ENCODE measurements at regions not wholly inside any gene's neighbourhood (a gene's known extent, or its start where the extent isn't known, plus 50 kb on each side); places are given as distances from the start of the nearest gene placed in this dataset.
A peak's percentile ranks its signal among the peaks of the same experiment; 100 is the strongest.

- Histone ChIP-seq H3K9me3 (ENCODE audit: control insufficient read depth, insufficient read depth, low read length) (no peaks in the 10 kb centered on the region), H3K36me3 (ENCODE audit: control insufficient read depth, insufficient read depth, low read length) (no peaks in the 10 kb centered on the region), H3K27ac (ENCODE audit: low read depth, low read length) (no peak overlapping the region), H3K4me1 (ENCODE audit: control insufficient read depth, insufficient read depth, low read length) (peaks cover 8% of the 10 kb centered on the region), H3K27me3 (ENCODE audit: control insufficient read depth, insufficient read depth, low read length) (no peaks in the 10 kb centered on the region), H3K4me3 (ENCODE audit: low read depth, low read length) (no peak overlapping the region)
- 87% methylated on average over 23 of the region's 23 CpGs for whole genome bisulfite sequencing (ENCODE audit: insufficient coverage)
- no peak for DNase-seq (ENCODE audit: low read depth in 4 of 6, low spot score in 6 of 6)
Observed at GRCh38 chr7:155998328-155998691, 186.0 kb upstream of the SHH start.

- H3K27me3 ChIP-seq (ENCODE audit: control insufficient read depth, insufficient read depth, low read length), result no peaks in the 10 kb centered on the region
- peak in 1 of 6 donors; percentile 13 for DNase-seq (ENCODE audit: low read depth in 4 of 6, low spot score in 6 of 6)
- 81% methylated on average over 34 of the region's 35 CpGs for WGBS (ENCODE audit: insufficient coverage)
- H3K36me3 ChIP-seq (ENCODE audit: control insufficient read depth, insufficient read depth, low read length), result no peaks in the 10 kb centered on the region
- peaks cover 6% of the 10 kb centered on the region for H3K4me1 ChIP-seq (ENCODE audit: control insufficient read depth, insufficient read depth, low read length)
- no peaks in the 10 kb centered on the region for H3K9me3 ChIP-seq (ENCODE audit: control insufficient read depth, insufficient read depth, low read length)
- H3K27ac ChIP-seq (ENCODE audit: low read depth, low read length), result no peak overlapping the region
- no peak overlapping the region for H3K4me3 ChIP-seq (ENCODE audit: low read depth, low read length)
Observed at GRCh38 chr7:155997431-155998327, 185.4 kb upstream of the SHH start.

GRCh38 chr7:155996718-155997280, 184.5 kb upstream of the SHH start:
- H3K4me3 ChIP-seq (ENCODE audit: low read depth, low read length), result no peak overlapping the region
- no peaks in the 10 kb centered on the region for H3K9me3 ChIP-seq (ENCODE audit: control insufficient read depth, insufficient read depth, low read length)
- H3K27ac ChIP-seq (ENCODE audit: low read depth, low read length), result no peak overlapping the region
- H3K4me1 ChIP-seq (ENCODE audit: control insufficient read depth, insufficient read depth, low read length), result peaks cover 6% of the 10 kb centered on the region
- H3K27me3 ChIP-seq (ENCODE audit: control insufficient read depth, insufficient read depth, low read length), result no peaks in the 10 kb centered on the region
- DNase-seq (ENCODE audit: low read depth in 4 of 6, low spot score in 6 of 6), result no peak
- no peaks in the 10 kb centered on the region for H3K36me3 ChIP-seq (ENCODE audit: control insufficient read depth, insufficient read depth, low read length)
- WGBS (ENCODE audit: insufficient coverage), result 93% methylated on average over 6 of the region's 12 CpGs

- Histone ChIP-seq H3K4me1 (ENCODE audit: control insufficient read depth, insufficient read depth, low read length) (peaks cover 6% of the 10 kb centered on the region), H3K9me3 (ENCODE audit: control insufficient read depth, insufficient read depth, low read length) (no peaks in the 10 kb centered on the region), H3K27me3 (ENCODE audit: control insufficient read depth, insufficient read depth, low read length) (no peaks in the 10 kb centered on the region), H3K36me3 (ENCODE audit: control insufficient read depth, insufficient read depth, low read length) (no peaks in the 10 kb centered on the region), H3K4me3 (ENCODE audit: low read depth, low read length) (no peak overlapping the region), H3K27ac (ENCODE audit: low read depth, low read length) (no peak overlapping the region)
- DNase-seq (ENCODE audit: low read depth in 4 of 6, low spot score in 6 of 6), result no peak
- 89% methylated on average over 10 of the region's 11 CpGs for WGBS (ENCODE audit: insufficient coverage)
Observed at GRCh38 chr7:155995183-155995612, 182.9 kb upstream of the SHH start.

GRCh38 chr7:155994279-155994811, 182.1 kb upstream of the SHH start:
- H3K4me1 ChIP-seq (ENCODE audit: control insufficient read depth, insufficient read depth, low read length), result peaks cover 6% of the 10 kb centered on the region
- no peaks in the 10 kb centered on the region for H3K36me3 ChIP-seq (ENCODE audit: control insufficient read depth, insufficient read depth, low read length)
- no peak for DNase-seq (ENCODE audit: low read depth in 4 of 6, low spot score in 6 of 6)
- H3K27ac ChIP-seq (ENCODE audit: low read depth, low read length), result no peak overlapping the region
- WGBS (ENCODE audit: insufficient coverage), result 90% methylated on average over 6 of the region's 6 CpGs
- no peaks in the 10 kb centered on the region for H3K27me3 ChIP-seq (ENCODE audit: control insufficient read depth, insufficient read depth, low read length)
- H3K9me3 ChIP-seq (ENCODE audit: control insufficient read depth, insufficient read depth, low read length), result no peaks in the 10 kb centered on the region
- H3K4me3 ChIP-seq (ENCODE audit: low read depth, low read length), result no peak overlapping the region

GRCh38 chr7:155993420-155994278, 181.4 kb upstream of the SHH start:
- H3K9me3 ChIP-seq (ENCODE audit: control insufficient read depth, insufficient read depth, low read length), result no peaks in the 10 kb centered on the region
- no peaks in the 10 kb centered on the region for H3K27me3 ChIP-seq (ENCODE audit: control insufficient read depth, insufficient read depth, low read length)
- no peak overlapping the region for H3K4me3 ChIP-seq (ENCODE audit: low read depth, low read length)
- WGBS (ENCODE audit: insufficient coverage), result 90% methylated on average over 22 of the region's 25 CpGs
- H3K36me3 ChIP-seq (ENCODE audit: control insufficient read depth, insufficient read depth, low read length), result no peaks in the 10 kb centered on the region
- H3K4me1 ChIP-seq (ENCODE audit: control insufficient read depth, insufficient read depth, low read length), result peaks cover 9% of the 10 kb centered on the region
- no peak for DNase-seq (ENCODE audit: low read depth in 4 of 6, low spot score in 6 of 6)
- H3K27ac ChIP-seq (ENCODE audit: low read depth, low read length), result no peak overlapping the region

GRCh38 chr7:155992974-155993373, 180.7 kb upstream of the SHH start:
- no peaks in the 10 kb centered on the region for H3K27me3 ChIP-seq (ENCODE audit: control insufficient read depth, insufficient read depth, low read length)
- H3K9me3 ChIP-seq (ENCODE audit: control insufficient read depth, insufficient read depth, low read length), result no peaks in the 10 kb centered on the region
- no peak for DNase-seq (ENCODE audit: low read depth in 4 of 6, low spot score in 6 of 6)
- no peaks in the 10 kb centered on the region for H3K36me3 ChIP-seq (ENCODE audit: control insufficient read depth, insufficient read depth, low read length)
- no peak overlapping the region for H3K4me3 ChIP-seq (ENCODE audit: low read depth, low read length)
- peaks cover 13% of the 10 kb centered on the region for H3K4me1 ChIP-seq (ENCODE audit: control insufficient read depth, insufficient read depth, low read length)
- 94% methylated on average over 9 of the region's 9 CpGs for WGBS (ENCODE audit: insufficient coverage)
- no peak overlapping the region for H3K27ac ChIP-seq (ENCODE audit: low read depth, low read length)

- no peaks in the 10 kb centered on the region for H3K36me3 ChIP-seq (ENCODE audit: control insufficient read depth, insufficient read depth, low read length)
- no peak for DNase-seq (ENCODE audit: low read depth in 4 of 6, low spot score in 6 of 6)
- WGBS (ENCODE audit: insufficient coverage), result 97% methylated on average over 11 of the region's 11 CpGs
Observed at GRCh38 chr7:155992538-155992937, 180.3 kb upstream of the SHH start.

GRCh38 chr7:155992107-155992506, 179.8 kb upstream of the SHH start:
- Histone ChIP-seq H3K9me3 (ENCODE audit: control insufficient read depth, insufficient read depth, low read length) (no peaks in the 10 kb centered on the region), H3K27me3 (ENCODE audit: control insufficient read depth, insufficient read depth, low read length) (no peaks in the 10 kb centered on the region)
- 93% methylated on average over 3 of the region's 5 CpGs for WGBS (ENCODE audit: insufficient coverage)

More at GRCh38 chr7:155992538-155992937, 180.3 kb upstream of the SHH start:
- H3K27me3 ChIP-seq (ENCODE audit: control insufficient read depth, insufficient read depth, low read length), result no peaks in the 10 kb centered on the region
- no peak overlapping the region for H3K27ac ChIP-seq (ENCODE audit: low read depth, low read length)
- no peaks in the 10 kb centered on the region for H3K9me3 ChIP-seq (ENCODE audit: control insufficient read depth, insufficient read depth, low read length)
- H3K4me3 ChIP-seq (ENCODE audit: low read depth, low read length), result no peak overlapping the region
- H3K4me1 ChIP-seq (ENCODE audit: control insufficient read depth, insufficient read depth, low read length), result peaks cover 9% of the 10 kb centered on the region

More at GRCh38 chr7:155992107-155992506, 179.8 kb upstream of the SHH start:
- H3K4me3 ChIP-seq (ENCODE audit: low read depth, low read length), result no peak overlapping the region
- no peak overlapping the region for H3K27ac ChIP-seq (ENCODE audit: low read depth, low read length)
- DNase-seq (ENCODE audit: low read depth in 4 of 6, low spot score in 6 of 6), result no peak
- H3K36me3 ChIP-seq (ENCODE audit: control insufficient read depth, insufficient read depth, low read length), result no peaks in the 10 kb centered on the region
- H3K4me1 ChIP-seq (ENCODE audit: control insufficient read depth, insufficient read depth, low read length), result peaks cover 8% of the 10 kb centered on the region

Data from spinal cord (tissue), 9 donors.